Sigmoid colon (tissue), 3 donors: ENCODE measurements at regions not wholly inside any gene's neighbourhood (a gene's known extent, or its start where the extent isn't known, plus 50 kb on each side); places are given as distances from the start of the nearest gene placed in this dataset.

Source experiments
- CTCF ChIP-seq, 4 experiments: fragments of 450-650 bp in 3 of 4; fragments of 200-600 bp in 1 of 4; IDR thresholded peaks; one replicate each; pipeline ENCODE4 v1.5.1; 2016 to 2019; ENCODE audit warnings: antibody characterized with exemption in 4 of 4, mild to moderate bottlenecking in 3 of 4, moderate library complexity in 2 of 4
- POLR2A ChIP-seq, 2 donors: fragments of 450-650 bp; IDR thresholded peaks; one replicate each; pipeline ENCODE4 v1.6.1; 2016; ENCODE audit warnings: antibody characterized with exemption in 2 of 2, mild to moderate bottlenecking in 2 of 2, moderate library complexity in 2 of 2

GRCh38 chr9:90249094-90249493 is 393.5 kb downstream of the DIRAS2 start:
- TF ChIP-seq POLR2A (IDR thresholded peaks at IDR 0.05) (no peak), CTCF (IDR thresholded peaks at IDR 0.05) (no peak)
